Neuronal stem cell (in vitro differentiated cells): ENCODE measurements at regions not wholly inside any gene's neighbourhood (a gene's known extent, or its start where the extent isn't known, plus 50 kb on each side); places are given as distances from the start of the nearest gene placed in this dataset.
A peak's percentile ranks its signal among the peaks of the same experiment; 100 is the strongest.

Source experiments
- DNase-seq: peaks from one replicate; pipeline ENCODE4 v3.0.0-alpha.2; 2013; ENCODE audit warnings: low spot score
- H2AFZ ChIP-seq: one replicate; pipeline ENCODE4 v1.6.1; 2013; ENCODE audit warnings: mild to moderate bottlenecking, low read length, inconsistent platforms
- H2AK5ac ChIP-seq: 2 replicates; pipeline ENCODE4 v1.6.1; 2013; ENCODE audit warnings: low read depth, mild to moderate bottlenecking, inconsistent platforms, low read length, moderate library complexity, mixed read lengths
- H2BK120ac ChIP-seq: 2 replicates; pipeline ENCODE4 v1.6.1; 2013; ENCODE audit warnings: low read depth, mild to moderate bottlenecking, inconsistent platforms, low read length, moderate library complexity, mixed read lengths
- H2BK12ac ChIP-seq: one replicate; pipeline ENCODE4 v1.6.1; 2013; ENCODE audit warnings: low read length, inconsistent platforms
- H2BK15ac ChIP-seq: 2 replicates; pipeline ENCODE4 v1.6.1; 2013; ENCODE audit warnings: mild to moderate bottlenecking, low read length, inconsistent platforms, mixed read lengths
- H2BK5ac ChIP-seq: one replicate; pipeline ENCODE4 v1.6.1; 2013; ENCODE audit warnings: inconsistent platforms, mild to moderate bottlenecking, low read length, moderate library complexity
- H3K14ac ChIP-seq: one replicate; pipeline ENCODE4 v1.6.1; 2013; ENCODE audit warnings: low read length, inconsistent platforms
- H3K18ac ChIP-seq: 2 replicates; pipeline ENCODE4 v1.6.1; 2013; ENCODE audit warnings: low read length, inconsistent platforms
- H3K23ac ChIP-seq: 2 replicates; pipeline ENCODE4 v1.6.1; 2013; ENCODE audit warnings: low read depth, mild to moderate bottlenecking, mixed read lengths, low read length, inconsistent platforms; ENCODE audit not compliant: poor library complexity
- H3K27ac ChIP-seq: replicated peaks from 3 replicates; pipeline ENCODE4 v1.5.1; 2013; ENCODE audit warnings: low read length, inconsistent platforms
- H3K27me3 ChIP-seq, 3 experiments: 2 replicates each; pipeline ENCODE4 v1.6.1; 2013; ENCODE audit warnings: low read length in 3 of 3, mild to moderate bottlenecking in 2 of 3, inconsistent platforms in 1 of 3, low read depth in 1 of 3, mixed read lengths in 1 of 3, moderate library complexity in 1 of 3; ENCODE audit not compliant: control insufficient read depth in 3 of 3, insufficient read depth in 3 of 3
- H3K36me3 ChIP-seq, 2 donors: replicated peaks in 1 of 2; 2 replicates each; pipeline ENCODE4 v1.6.1; 2013; ENCODE audit warnings: low read length in 2 of 2; ENCODE audit not compliant: control insufficient read depth in 2 of 2, insufficient read depth in 2 of 2
- H3K4ac ChIP-seq: 2 replicates; pipeline ENCODE4 v1.6.1; 2013; ENCODE audit warnings: inconsistent platforms, mild to moderate bottlenecking, low read length, moderate library complexity
- H3K4me1 ChIP-seq, 2 donors: 1 replicate in 1 of 2; 2 replicates in 1 of 2; pipeline ENCODE4 v1.6.1; 2013; ENCODE audit warnings: low read length in 2 of 2, low read depth in 1 of 2; ENCODE audit not compliant: control insufficient read depth in 2 of 2, insufficient read depth in 1 of 2
- H3K4me2 ChIP-seq: one replicate; pipeline ENCODE4 v1.6.1; 2013; ENCODE audit warnings: mild to moderate bottlenecking, low read length, inconsistent platforms; ENCODE audit not compliant: insufficient read depth, poor library complexity, severe bottlenecking
- H3K4me3 ChIP-seq, 2 donors: 2 replicates each; pipeline ENCODE4 v1.5.1; 2013; ENCODE audit warnings: low read length in 2 of 2, mild to moderate bottlenecking in 2 of 2, inconsistent platforms in 1 of 2, moderate library complexity in 1 of 2
- H3K79me1 ChIP-seq: one replicate; pipeline ENCODE4 v1.6.1; 2013; ENCODE audit warnings: low read depth, mild to moderate bottlenecking, inconsistent platforms, low read length, moderate library complexity
- H3K9ac ChIP-seq: one replicate; pipeline ENCODE4 v1.6.1; 2013; ENCODE audit warnings: mild to moderate bottlenecking, low read depth, low read length, inconsistent platforms; ENCODE audit not compliant: poor library complexity
- H3K9me3 ChIP-seq, 2 donors: replicated peaks in 1 of 2; 2 replicates each; pipeline versions ENCODE3 to v1.6.1; 2013; ENCODE audit warnings: low read length in 2 of 2, mild to moderate bottlenecking in 2 of 2, inconsistent platforms in 1 of 2, low read depth in 1 of 2, mixed read lengths in 1 of 2, moderate library complexity in 1 of 2; ENCODE audit not compliant: control insufficient read depth in 2 of 2, insufficient read depth in 1 of 2
- H4K8ac ChIP-seq: one replicate; pipeline ENCODE4 v1.6.1; 2013; ENCODE audit warnings: low read depth, mild to moderate bottlenecking, inconsistent platforms, low read length, moderate library complexity
- H4K91ac ChIP-seq: one replicate; pipeline ENCODE4 v1.6.1; 2013; ENCODE audit warnings: low read length, low read depth, mild to moderate bottlenecking, inconsistent platforms; ENCODE audit not compliant: poor library complexity
- whole genome bisulfite sequencing, 2 donors: extraction: QIAGEN DNeasy Blood & Tissue Kit; methylation state at CpG; one replicate each; pipeline ENCODE4 v1.1.7; 2013; ENCODE audit warnings: missing lambda C conversion rate in 2 of 2, mixed read lengths in 1 of 2; ENCODE audit not compliant: insufficient read length in 2 of 2, insufficient replicate concordance in 1 of 2; ENCODE audit errors: extremely low coverage in 2 of 2; 5-methylcytosine and 5-hydroxymethylcytosine counted together

GRCh38 chr11:109933126-109933525, 160.1 kb upstream of the ZC3H12C start:
- Histone ChIP-seq H2BK5ac (no peak overlapping the region), H3K4me1 (no peaks in the 10 kb centered on the region), H3K9me3 (no peaks in the 10 kb centered on the region), H3K4ac (no peak overlapping the region), H3K79me1 (no peaks in the 10 kb centered on the region), H2AK5ac (no peak overlapping the region), H4K8ac (no peak overlapping the region), H3K14ac (no peak overlapping the region), H4K91ac (no peak overlapping the region), H3K4me2 (no peak overlapping the region), H2BK12ac (no peak overlapping the region), H3K18ac (no peak overlapping the region), H3K23ac (no peak overlapping the region), H2BK120ac (no peak overlapping the region), H2AFZ (no peak overlapping the region), H3K4me3 (no peak overlapping the region), H3K27me3 (no peaks in the 10 kb centered on the region), H3K27ac (no peak overlapping the region), H2BK15ac (no peak overlapping the region), H3K36me3 (no peaks in the 10 kb centered on the region), H3K9ac (no peak overlapping the region)
- WGBS, 2 donors: no CpG with 5 or more reads among the region's 4 CpGs
- DNase-seq: no peak

GRCh38 chr11:109934151-109934550, 159.0 kb upstream of the ZC3H12C start:
- H3K4ac ChIP-seq: no peak overlapping the region
- H2AK5ac ChIP-seq: no peak overlapping the region
- no peak overlapping the region for H3K4me2 ChIP-seq
- H2BK15ac ChIP-seq: no peak overlapping the region
- no peak overlapping the region for H3K18ac ChIP-seq
- no peaks in the 10 kb centered on the region for H3K36me3 ChIP-seq
- no peak overlapping the region for H2BK120ac ChIP-seq
- no peak overlapping the region for H4K8ac ChIP-seq
- no peak overlapping the region for H3K14ac ChIP-seq
- H3K9ac ChIP-seq: no peak overlapping the region
- H3K79me1 ChIP-seq: no peaks in the 10 kb centered on the region
- H2AFZ ChIP-seq: no peak overlapping the region
- no peak overlapping the region for H4K91ac ChIP-seq
- DNase-seq: no peak
- no CpG with 5 or more reads among the region's 2 CpGs for WGBS, 2 donors
- no peaks in the 10 kb centered on the region for H3K4me1 ChIP-seq
- no peaks in the 10 kb centered on the region for H3K27me3 ChIP-seq
- no peak overlapping the region for H2BK12ac ChIP-seq
- H3K23ac ChIP-seq: no peak overlapping the region
- H3K9me3 ChIP-seq: no peaks in the 10 kb centered on the region
- H2BK5ac ChIP-seq: no peak overlapping the region
- no peak overlapping the region for H3K27ac ChIP-seq
- H3K4me3 ChIP-seq: no peak overlapping the region

GRCh38 chr11:109936661-109937180, 156.5 kb upstream of the ZC3H12C start:
- Histone ChIP-seq H3K14ac (no peak overlapping the region), H3K4ac (no peak overlapping the region), H3K27ac (no peak overlapping the region), H3K9ac (no peak overlapping the region), H3K18ac (no peak overlapping the region), H4K91ac (no peak overlapping the region), H2BK120ac (no peak overlapping the region), H3K23ac (no peak overlapping the region), H3K4me2 (no peak overlapping the region), H2BK15ac (no peak overlapping the region), H2AFZ (peak overlapping the region; percentile 21), H3K36me3 (no peaks in the 10 kb centered on the region), H3K9me3 (no peaks in the 10 kb centered on the region), H2AK5ac (no peak overlapping the region), H3K4me1 (no peaks in the 10 kb centered on the region), H3K27me3 (no peaks in the 10 kb centered on the region), H3K79me1 (no peaks in the 10 kb centered on the region), H2BK12ac (no peak overlapping the region), H3K4me3 (no peak overlapping the region), H4K8ac (no peak overlapping the region), H2BK5ac (no peak overlapping the region)
- WGBS, 2 donors: no CpG with 5 or more reads among the region's 2 CpGs
- DNase-seq: no peak

GRCh38 chr11:109937968-109938367, 155.2 kb upstream of the ZC3H12C start:
- Histone ChIP-seq H2AK5ac (no peak overlapping the region), H3K27me3 (no peaks in the 10 kb centered on the region), H3K9me3 (no peaks in the 10 kb centered on the region), H3K4ac (no peak overlapping the region), H3K27ac (no peak overlapping the region), H2AFZ (no peak overlapping the region), H3K4me2 (no peak overlapping the region), H2BK120ac (no peak overlapping the region), H3K36me3 (no peaks in the 10 kb centered on the region), H3K9ac (no peak overlapping the region), H2BK5ac (no peak overlapping the region), H3K23ac (no peak overlapping the region), H4K91ac (no peak overlapping the region), H2BK15ac (no peak overlapping the region), H3K14ac (no peak overlapping the region), H3K18ac (no peak overlapping the region), H2BK12ac (no peak overlapping the region), H3K79me1 (no peaks in the 10 kb centered on the region), H3K4me3 (no peak overlapping the region), H4K8ac (no peak overlapping the region), H3K4me1 (no peaks in the 10 kb centered on the region)
- DNase-seq: no peak
